Kidney (tissue), 13 donors: ENCODE measurements at regions not wholly inside any gene's neighbourhood (a gene's known extent, or its start where the extent isn't known, plus 50 kb on each side); places are given as distances from the start of the nearest gene placed in this dataset.

Source experiments
- DNase-seq, 5 donors: peaks; one replicate each; pipeline ENCODE4 v3.0.0-alpha.2; 2013 to 2020
- FAIRE-seq: peaks from 2 replicates; lab custom pipeline; 2012; peaks lifted over from hg19 to GRCh38; lab: Jason Lieb, UNC
- H3K27ac ChIP-seq, 2 donors: one replicate each; pipeline ENCODE4 v1.7.0; 2013; ENCODE audit warnings: low read depth in 2 of 2, low read length in 2 of 2, inconsistent platforms in 1 of 2
- H3K27me3 ChIP-seq: one replicate; pipeline ENCODE4 v1.7.1; 2013; ENCODE audit warnings: low read length, inconsistent platforms; ENCODE audit not compliant: control insufficient read depth, insufficient read depth
- H3K36me3 ChIP-seq, 3 donors: one replicate each; pipeline versions ENCODE4 v1.7.0 to v1.7.1; 2013; ENCODE audit warnings: low read length in 3 of 3, control low read depth in 1 of 3, inconsistent platforms in 1 of 3; ENCODE audit not compliant: insufficient read depth in 3 of 3, control insufficient read depth in 2 of 3
- H3K4me1 ChIP-seq, 3 donors: one replicate each; pipeline versions ENCODE4 v1.7.0 to v1.7.1; 2013; ENCODE audit warnings: low read length in 3 of 3, inconsistent platforms in 1 of 3, low read depth in 1 of 3; ENCODE audit not compliant: control insufficient read depth in 2 of 3, insufficient read depth in 2 of 3
- H3K4me3 ChIP-seq, 3 donors: one replicate each; pipeline versions ENCODE4 v1.7.0 to v1.8.1; 2013; ENCODE audit warnings: low read length in 3 of 3, control low read depth in 1 of 3, inconsistent platforms in 1 of 3
- H3K9ac ChIP-seq, 3 donors: one replicate each; pipeline versions ENCODE4 v1.7.0 to v1.7.1; 2013; ENCODE audit warnings: low read length in 3 of 3, control low read depth in 1 of 3, inconsistent platforms in 1 of 3
- H3K9me3 ChIP-seq, 3 donors: one replicate each; pipeline versions ENCODE4 v1.7.0 to v1.7.1; 2013; ENCODE audit warnings: low read length in 3 of 3, control low read depth in 1 of 3, inconsistent platforms in 1 of 3; ENCODE audit not compliant: control insufficient read depth in 2 of 3, insufficient read depth in 1 of 3
- intact Hi-C: fragments of 100-400 bp; cut with DNase I; formaldehyde crosslinking; loops from one replicate; pipeline ENCODE4 v1.11.1; 2022
- TF ChIP-seq, protein P1 (sequence below): IDR thresholded peaks from 3 replicates; pipeline ENCODE4 v1.5.1; 2012; ENCODE audit warnings: mild to moderate bottlenecking, moderate library complexity, borderline replicate concordance; ENCODE audit not compliant: insufficient read depth; ENCODE audit errors: extremely low read depth
- donor health status: control.
- donor health status: control.
- donor health status: control.
- donor health status: control.
- donor health status: control.
- donor health status: DM: yes; HTN: yes; CAD: no.
- donor health status: Normal renal cell carcinoma (clear cell type).

DNA sequence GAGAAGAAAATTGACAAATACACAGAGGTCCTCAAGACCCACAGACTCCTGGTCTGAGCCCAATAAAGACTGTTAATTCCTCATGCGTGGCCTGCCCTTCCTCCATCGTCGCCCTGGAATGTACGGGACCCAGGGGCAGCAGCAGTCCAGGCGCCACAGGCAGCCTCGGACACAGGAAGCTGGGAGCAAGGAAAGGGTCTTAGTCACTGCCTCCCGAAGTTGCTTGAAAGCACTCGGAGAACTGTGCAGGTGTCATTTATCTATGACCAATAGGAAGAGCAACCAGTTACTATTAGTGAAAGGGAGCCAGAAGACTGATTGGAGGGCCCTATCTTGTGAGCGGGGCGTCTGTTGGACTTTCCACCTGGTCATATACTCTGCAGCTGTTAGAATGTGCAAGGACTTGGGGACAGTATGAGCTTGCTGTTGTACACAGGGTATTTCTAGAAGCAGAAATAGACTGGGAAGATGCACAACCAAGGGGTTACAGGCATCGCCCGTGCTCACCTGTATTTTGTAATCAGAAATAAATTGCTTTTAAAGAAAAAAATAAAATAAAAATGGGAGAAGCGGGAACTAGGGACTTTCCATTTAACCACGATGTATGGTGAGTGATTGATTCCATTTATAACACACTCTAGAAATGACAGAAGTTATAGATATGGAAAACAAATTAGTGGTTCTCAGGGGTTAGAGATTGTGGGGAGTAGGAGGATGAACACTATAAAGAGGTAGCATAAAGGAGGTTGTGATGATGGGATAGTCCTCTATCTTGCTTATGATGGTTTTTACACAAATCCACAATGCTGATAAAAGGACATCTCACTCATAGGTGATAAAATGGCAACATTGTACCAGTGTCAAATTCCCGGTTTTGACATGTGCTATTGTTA is 244.7 kb downstream of the MRPL39 start:
- Histone ChIP-seq H3K4me3 (no peak overlapping the region), H3K4me1 (no peaks in the 10 kb centered on the region), H3K27ac (no peak overlapping the region), H3K9me3 (no peaks in the 10 kb centered on the region), H3K27me3 (no peaks in the 10 kb centered on the region), H3K9ac (no peak overlapping the region), H3K36me3 (no peaks in the 10 kb centered on the region)
- DNase-seq: no peak
- intact Hi-C loops: no loop called here
- no peak for FAIRE-seq
- TF ChIP-seq, protein P1, sequence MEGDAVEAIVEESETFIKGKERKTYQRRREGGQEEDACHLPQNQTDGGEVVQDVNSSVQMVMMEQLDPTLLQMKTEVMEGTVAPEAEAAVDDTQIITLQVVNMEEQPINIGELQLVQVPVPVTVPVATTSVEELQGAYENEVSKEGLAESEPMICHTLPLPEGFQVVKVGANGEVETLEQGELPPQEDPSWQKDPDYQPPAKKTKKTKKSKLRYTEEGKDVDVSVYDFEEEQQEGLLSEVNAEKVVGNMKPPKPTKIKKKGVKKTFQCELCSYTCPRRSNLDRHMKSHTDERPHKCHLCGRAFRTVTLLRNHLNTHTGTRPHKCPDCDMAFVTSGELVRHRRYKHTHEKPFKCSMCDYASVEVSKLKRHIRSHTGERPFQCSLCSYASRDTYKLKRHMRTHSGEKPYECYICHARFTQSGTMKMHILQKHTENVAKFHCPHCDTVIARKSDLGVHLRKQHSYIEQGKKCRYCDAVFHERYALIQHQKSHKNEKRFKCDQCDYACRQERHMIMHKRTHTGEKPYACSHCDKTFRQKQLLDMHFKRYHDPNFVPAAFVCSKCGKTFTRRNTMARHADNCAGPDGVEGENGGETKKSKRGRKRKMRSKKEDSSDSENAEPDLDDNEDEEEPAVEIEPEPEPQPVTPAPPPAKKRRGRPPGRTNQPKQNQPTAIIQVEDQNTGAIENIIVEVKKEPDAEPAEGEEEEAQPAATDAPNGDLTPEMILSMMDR: no peak

DNA sequence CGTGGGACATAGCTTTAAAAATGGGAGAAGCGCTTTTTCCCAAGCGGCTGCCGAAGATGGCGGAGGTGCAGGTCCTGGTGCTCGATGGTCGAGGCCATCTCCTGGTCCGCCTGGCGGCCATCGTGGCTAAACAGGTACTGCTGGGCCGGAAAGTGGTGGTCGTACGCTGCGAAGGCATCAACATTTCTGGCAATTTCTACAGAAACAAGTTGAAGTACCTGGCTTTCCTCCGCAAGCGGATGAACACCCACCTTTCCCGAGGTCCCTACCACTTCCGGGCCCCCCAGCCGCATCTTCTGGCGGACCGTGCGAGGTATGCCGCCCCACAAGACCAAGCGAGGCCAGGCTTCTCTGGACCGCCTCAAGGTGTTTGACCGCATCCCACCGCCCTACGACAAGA is 245.5 kb downstream of the MRPL39 start:
- intact Hi-C loops: no loop called here
- TF ChIP-seq, protein P1: no peak
- DNase-seq (peak in 1 of 5 donors; percentile 43), FAIRE-seq (no peak)
- no peak overlapping the region for H3K9ac ChIP-seq
- H3K9me3 ChIP-seq: no peaks in the 10 kb centered on the region
- H3K27ac ChIP-seq: no peak overlapping the region
- H3K4me1 ChIP-seq: no peaks in the 10 kb centered on the region
- no peak overlapping the region for H3K4me3 ChIP-seq
- no peaks in the 10 kb centered on the region for H3K36me3 ChIP-seq
- H3K27me3 ChIP-seq: no peaks in the 10 kb centered on the region

DNA sequence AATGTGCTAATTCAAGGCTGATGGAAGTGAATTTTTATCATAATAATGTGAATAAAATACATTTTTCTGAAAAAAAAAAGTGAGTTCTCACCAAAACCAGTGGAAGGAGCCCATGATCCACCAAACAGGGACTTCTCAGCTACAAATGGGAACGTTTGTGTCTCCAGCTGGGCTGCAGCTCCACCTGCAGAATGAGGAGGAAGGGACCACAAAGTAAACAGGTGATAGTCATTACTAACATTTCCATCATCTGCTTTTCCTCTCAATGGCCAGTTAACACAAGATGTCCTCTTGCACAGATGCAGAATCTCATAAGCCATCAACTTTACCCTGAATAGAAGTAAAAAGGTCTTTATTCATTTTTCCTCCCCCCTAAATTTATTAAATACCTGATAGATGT is 246.2 kb downstream of the MRPL39 start:
- no peak for FAIRE-seq
- H3K36me3 ChIP-seq: no peaks in the 10 kb centered on the region
- no peaks in the 10 kb centered on the region for H3K4me1 ChIP-seq

More for the DNA sequence above, 246.2 kb downstream of the MRPL39 start:
- TF ChIP-seq, protein P1: no peak
- no peaks in the 10 kb centered on the region for H3K27me3 ChIP-seq
- no peak overlapping the region for H3K9ac ChIP-seq
- intact Hi-C loops: no loop called here
- no peaks in the 10 kb centered on the region for H3K9me3 ChIP-seq
- no peak overlapping the region for H3K27ac ChIP-seq
- no peak for DNase-seq
- H3K4me3 ChIP-seq: no peak overlapping the region
